Chondrocyte (in vitro differentiated cells): ENCODE measurements at regions not wholly inside any gene's neighbourhood (a gene's known extent, or its start where the extent isn't known, plus 50 kb on each side); places are given as distances from the start of the nearest gene placed in this dataset.

ENCODE experiments used
- DNase-seq: peaks from one replicate; pipeline ENCODE4 v3.0.0; 2021; ENCODE audit warnings: mixed read lengths, low spot score
- H3K27ac Mint-ChIP-seq: one replicate; pipeline ENCODE4 v1.8.0; 2021; ENCODE audit warnings: mild to moderate bottlenecking, moderate library complexity, mixed read lengths; ENCODE audit not compliant: unreplicated experiment
- H3K27me3 Mint-ChIP-seq: 2 replicates; pipeline ENCODE4 v1.8.0; 2021; ENCODE audit warnings: low read depth, mixed read lengths
- H3K36me3 Mint-ChIP-seq: 2 replicates; pipeline ENCODE4 v1.8.0; 2021; ENCODE audit warnings: low read depth, mixed read lengths
- H3K4me1 Mint-ChIP-seq: 2 replicates; pipeline ENCODE4 v1.8.0; 2021; ENCODE audit warnings: low read depth, mild to moderate bottlenecking, mixed read lengths
- H3K4me3 Mint-ChIP-seq: one replicate; pipeline ENCODE4 v1.8.0; 2021; ENCODE audit warnings: mild to moderate bottlenecking, moderate library complexity, mixed read lengths; ENCODE audit not compliant: unreplicated experiment
- H3K9me3 Mint-ChIP-seq: 2 replicates; pipeline ENCODE4 v1.8.0; 2021; ENCODE audit warnings: low read depth, mixed read lengths
- TF ChIP-seq, protein P1 (sequence below): fragments of 200-600 bp; sonication (generic); IDR thresholded peaks from 2 replicates; pipeline ENCODE4 v1.5.0; 2021; ENCODE audit warnings: antibody characterized with exemption, mild to moderate bottlenecking, moderate library complexity

- TF ChIP-seq, protein P1, sequence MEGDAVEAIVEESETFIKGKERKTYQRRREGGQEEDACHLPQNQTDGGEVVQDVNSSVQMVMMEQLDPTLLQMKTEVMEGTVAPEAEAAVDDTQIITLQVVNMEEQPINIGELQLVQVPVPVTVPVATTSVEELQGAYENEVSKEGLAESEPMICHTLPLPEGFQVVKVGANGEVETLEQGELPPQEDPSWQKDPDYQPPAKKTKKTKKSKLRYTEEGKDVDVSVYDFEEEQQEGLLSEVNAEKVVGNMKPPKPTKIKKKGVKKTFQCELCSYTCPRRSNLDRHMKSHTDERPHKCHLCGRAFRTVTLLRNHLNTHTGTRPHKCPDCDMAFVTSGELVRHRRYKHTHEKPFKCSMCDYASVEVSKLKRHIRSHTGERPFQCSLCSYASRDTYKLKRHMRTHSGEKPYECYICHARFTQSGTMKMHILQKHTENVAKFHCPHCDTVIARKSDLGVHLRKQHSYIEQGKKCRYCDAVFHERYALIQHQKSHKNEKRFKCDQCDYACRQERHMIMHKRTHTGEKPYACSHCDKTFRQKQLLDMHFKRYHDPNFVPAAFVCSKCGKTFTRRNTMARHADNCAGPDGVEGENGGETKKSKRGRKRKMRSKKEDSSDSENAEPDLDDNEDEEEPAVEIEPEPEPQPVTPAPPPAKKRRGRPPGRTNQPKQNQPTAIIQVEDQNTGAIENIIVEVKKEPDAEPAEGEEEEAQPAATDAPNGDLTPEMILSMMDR, result no peak
- Mint-ChIP-seq H3K4me1 (no peaks in the 10 kb centered on the region), H3K9me3 (peaks cover 2% of the 10 kb centered on the region), H3K27me3 (peaks cover 16% of the 10 kb centered on the region), H3K27ac (no peak overlapping the region), H3K4me3 (no peak overlapping the region), H3K36me3 (no peaks in the 10 kb centered on the region)
- DNase-seq, result no peak
Observed at GRCh38 chr10:52918714-52919305, 146.2 kb upstream of the MBL2 start.

DNA sequence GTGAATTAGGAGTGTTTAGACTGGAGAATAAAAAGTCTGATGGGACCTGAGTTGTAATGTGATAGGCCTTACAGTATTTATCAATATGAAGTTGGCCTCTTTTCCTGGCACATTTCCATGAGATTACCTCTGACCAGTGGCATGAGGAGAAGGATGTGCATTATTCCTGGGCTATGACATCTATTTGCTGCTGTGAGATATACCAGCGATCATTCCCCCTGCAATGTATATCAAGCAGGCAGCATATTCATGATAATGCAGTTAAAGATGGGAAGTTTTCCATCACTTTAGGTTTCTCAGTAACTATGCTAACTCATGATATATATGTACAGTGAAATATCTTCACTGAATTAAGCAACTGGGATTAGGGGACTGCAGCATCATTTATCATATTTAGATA is 142.8 kb upstream of the MBL2 start:
- no peaks in the 10 kb centered on the region for H3K4me1 Mint-ChIP-seq
- H3K27me3 Mint-ChIP-seq, result peaks cover 5% of the 10 kb centered on the region
- H3K27ac Mint-ChIP-seq, result no peak overlapping the region
- no peak for DNase-seq
- TF ChIP-seq, protein P1, result no peak
- no peak overlapping the region for H3K4me3 Mint-ChIP-seq
- peaks cover 2% of the 10 kb centered on the region for H3K9me3 Mint-ChIP-seq
- H3K36me3 Mint-ChIP-seq, result no peaks in the 10 kb centered on the region

DNA sequence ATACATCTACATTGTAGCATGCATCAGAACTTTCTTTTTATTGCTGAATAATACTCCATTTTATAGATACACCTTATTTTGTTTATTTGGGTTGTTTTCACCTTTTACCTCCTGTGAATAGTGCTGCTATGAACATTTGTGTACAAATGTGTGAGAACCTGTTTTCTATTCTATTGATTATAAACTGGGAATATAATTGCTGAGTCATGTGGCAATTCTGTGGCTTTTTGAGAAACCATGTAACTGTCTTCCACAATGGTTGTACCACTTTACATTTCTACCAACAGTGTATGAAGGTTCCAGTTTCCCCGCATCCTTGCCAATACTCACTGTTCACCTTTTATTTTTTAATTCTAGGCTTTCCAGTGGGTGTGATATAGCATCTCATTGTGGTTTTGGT is 138.6 kb upstream of the MBL2 start:
- H3K27ac Mint-ChIP-seq, result no peak overlapping the region
- H3K9me3 Mint-ChIP-seq, result peaks cover 2% of the 10 kb centered on the region
- H3K27me3 Mint-ChIP-seq, result no peaks in the 10 kb centered on the region
- TF ChIP-seq, protein P1, result no peak
- DNase-seq, result no peak
- H3K4me3 Mint-ChIP-seq, result no peak overlapping the region
- H3K36me3 Mint-ChIP-seq, result no peaks in the 10 kb centered on the region
- H3K4me1 Mint-ChIP-seq, result no peaks in the 10 kb centered on the region

DNA sequence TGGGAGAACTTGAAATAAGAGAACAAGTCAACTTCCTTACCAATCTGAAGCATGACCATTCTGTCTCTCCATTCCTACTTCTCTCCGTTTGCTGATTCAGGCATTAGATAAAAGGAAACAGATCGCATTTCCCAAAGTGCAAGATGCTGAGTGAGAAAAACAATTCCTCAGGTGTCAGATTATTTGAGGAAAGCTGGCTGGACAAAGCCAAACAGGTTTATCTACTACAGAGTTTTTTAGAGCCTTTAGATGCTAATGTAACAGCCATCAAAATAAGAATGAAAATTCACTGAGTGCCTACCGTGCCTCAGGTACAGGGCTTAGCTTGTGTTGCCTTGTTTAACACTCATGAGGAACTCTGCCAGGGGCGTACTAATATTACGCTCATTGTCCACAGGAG is 135.9 kb upstream of the MBL2 start:
- TF ChIP-seq, protein P1, result no peak
- Mint-ChIP-seq H3K36me3 (no peaks in the 10 kb centered on the region), H3K27ac (no peak overlapping the region), H3K4me3 (no peak overlapping the region), H3K27me3 (peaks cover 8% of the 10 kb centered on the region), H3K4me1 (no peaks in the 10 kb centered on the region), H3K9me3 (no peaks in the 10 kb centered on the region)
- no peak for DNase-seq

GRCh38 chr10:52906046-52906445 is 133.5 kb upstream of the MBL2 start:
- H3K4me1 Mint-ChIP-seq, result no peaks in the 10 kb centered on the region
- H3K4me3 Mint-ChIP-seq, result no peak overlapping the region
- TF ChIP-seq, protein P1, result no peak
- DNase-seq, result no peak
- H3K27ac Mint-ChIP-seq, result no peak overlapping the region
- no peaks in the 10 kb centered on the region for H3K36me3 Mint-ChIP-seq
- peaks cover 14% of the 10 kb centered on the region for H3K27me3 Mint-ChIP-seq
- no peaks in the 10 kb centered on the region for H3K9me3 Mint-ChIP-seq
